Body of pancreas (tissue), 4 donors: ENCODE measurements at regions not wholly inside any gene's neighbourhood (a gene's known extent, or its start where the extent isn't known, plus 50 kb on each side); places are given as distances from the start of the nearest gene placed in this dataset.

Experiments used
- ATAC-seq: fragments of 150-250 bp; one replicate; pipeline ENCODE4 v1.9.1; 2016
- DNase-seq, 4 donors: peaks; one replicate each; pipeline ENCODE4 v3.0.0-alpha.2; 2019
- H3K27ac ChIP-seq, 4 donors: fragments of 200-600 bp; sonication (generic); 1 replicate in 3 of 4; 2 replicates in 1 of 4; pipeline versions ENCODE4 v1.5.1 to v1.6.1; 2016 to 2019; ENCODE audit warnings: mild to moderate bottlenecking in 1 of 4, mixed read lengths in 1 of 4, moderate library complexity in 1 of 4
- H3K27me3 ChIP-seq, 2 donors: fragments of 200-600 bp; sonication (generic); one replicate each; pipeline ENCODE4 v1.6.0; 2016; ENCODE audit warnings: mild to moderate bottlenecking in 1 of 2
- H3K36me3 ChIP-seq, 2 donors: fragments of 200-600 bp; sonication (generic); replicated peaks in 1 of 2; 2 replicates each; pipeline ENCODE4 v1.5.1; 2016; ENCODE audit warnings: low read depth in 2 of 2; ENCODE audit not compliant: insufficient read depth in 1 of 2
- H3K4me1 ChIP-seq: fragments of 200-600 bp; sonication (generic); one replicate; pipeline ENCODE4 v1.6.0; 2016
- H3K4me3 ChIP-seq, 2 donors: fragments of 200-600 bp; sonication (generic); 1 replicate in 1 of 2; 2 replicates in 1 of 2; pipeline ENCODE4 v1.5.1; 2016 to 2019
- H3K9me3 ChIP-seq, 3 donors: fragments of 200-600 bp; sonication (generic); 1 replicate in 2 of 3; 2 replicates in 1 of 3; pipeline ENCODE4 v1.5.1; 2016
- POLR2A ChIP-seq, 3 donors: fragments of 450-650 bp; IDR thresholded peaks; one replicate each; pipeline ENCODE4 v1.6.1; 2016; ENCODE audit warnings: antibody characterized with exemption in 3 of 3, mild to moderate bottlenecking in 2 of 3
- WGBS, 2 donors: methylation state at CpG; one replicate each; pipeline ENCODE4 v1.1.5; 2017; 5-methylcytosine and 5-hydroxymethylcytosine counted together
- intact Hi-C: fragments of 100-400 bp; cut with DNase I; formaldehyde crosslinking; loops from one replicate; pipeline ENCODE4 v1.15.1; 2023
- TF ChIP-seq, protein P1 (sequence below), 7 experiments: fragments of 450-650 bp in 4 of 7; fragments of 200-600 bp in 3 of 7; sonication (generic) in 3 of 7; IDR thresholded peaks; one replicate each; pipeline ENCODE4 v1.5.1; 2016 to 2019; ENCODE audit warnings: antibody characterized with exemption in 7 of 7

DNA sequence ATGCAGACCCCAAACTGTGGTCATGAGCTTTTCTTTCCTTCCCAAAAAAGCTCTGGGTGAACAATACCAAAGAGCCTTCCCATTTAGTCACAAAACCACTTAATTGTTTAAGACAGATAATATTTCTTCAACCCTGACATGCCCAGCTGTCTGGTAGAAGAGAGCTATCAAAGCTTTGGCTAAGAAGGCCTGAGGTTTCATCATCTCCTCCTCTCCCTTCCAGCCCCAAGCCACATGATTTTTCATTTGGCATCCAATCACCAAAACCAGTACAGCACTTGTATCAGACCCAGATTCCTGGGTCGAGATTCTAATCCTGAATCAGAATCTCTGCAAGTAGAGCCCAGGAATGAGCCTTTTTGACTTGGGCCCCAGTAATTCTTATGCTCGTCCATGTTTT lies 199.6 kb upstream of the TMEM260 start:
- no peaks in the 10 kb centered on the region for H3K27me3 ChIP-seq
- TF ChIP-seq POLR2A (IDR thresholded peaks at IDR 0.05): no peak
- TF ChIP-seq, protein P1, sequence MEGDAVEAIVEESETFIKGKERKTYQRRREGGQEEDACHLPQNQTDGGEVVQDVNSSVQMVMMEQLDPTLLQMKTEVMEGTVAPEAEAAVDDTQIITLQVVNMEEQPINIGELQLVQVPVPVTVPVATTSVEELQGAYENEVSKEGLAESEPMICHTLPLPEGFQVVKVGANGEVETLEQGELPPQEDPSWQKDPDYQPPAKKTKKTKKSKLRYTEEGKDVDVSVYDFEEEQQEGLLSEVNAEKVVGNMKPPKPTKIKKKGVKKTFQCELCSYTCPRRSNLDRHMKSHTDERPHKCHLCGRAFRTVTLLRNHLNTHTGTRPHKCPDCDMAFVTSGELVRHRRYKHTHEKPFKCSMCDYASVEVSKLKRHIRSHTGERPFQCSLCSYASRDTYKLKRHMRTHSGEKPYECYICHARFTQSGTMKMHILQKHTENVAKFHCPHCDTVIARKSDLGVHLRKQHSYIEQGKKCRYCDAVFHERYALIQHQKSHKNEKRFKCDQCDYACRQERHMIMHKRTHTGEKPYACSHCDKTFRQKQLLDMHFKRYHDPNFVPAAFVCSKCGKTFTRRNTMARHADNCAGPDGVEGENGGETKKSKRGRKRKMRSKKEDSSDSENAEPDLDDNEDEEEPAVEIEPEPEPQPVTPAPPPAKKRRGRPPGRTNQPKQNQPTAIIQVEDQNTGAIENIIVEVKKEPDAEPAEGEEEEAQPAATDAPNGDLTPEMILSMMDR (IDR thresholded peaks at IDR 0.05): no peak
- ATAC-seq (no peak), DNase-seq (no peak)
- H3K27ac ChIP-seq: no peak overlapping the region
- H3K9me3 ChIP-seq: peaks cover 0 to 6% (median 0%) of the 10 kb centered on the region in 3 donors
- no peaks in the 10 kb centered on the region for H3K4me1 ChIP-seq
- no peak overlapping the region for H3K4me3 ChIP-seq
- H3K36me3 ChIP-seq: no peaks in the 10 kb centered on the region
- 67 to 86% methylated on average over 2 of the region's 2 CpGs for WGBS, 2 donors
- intact Hi-C loops: no loop called here

DNA sequence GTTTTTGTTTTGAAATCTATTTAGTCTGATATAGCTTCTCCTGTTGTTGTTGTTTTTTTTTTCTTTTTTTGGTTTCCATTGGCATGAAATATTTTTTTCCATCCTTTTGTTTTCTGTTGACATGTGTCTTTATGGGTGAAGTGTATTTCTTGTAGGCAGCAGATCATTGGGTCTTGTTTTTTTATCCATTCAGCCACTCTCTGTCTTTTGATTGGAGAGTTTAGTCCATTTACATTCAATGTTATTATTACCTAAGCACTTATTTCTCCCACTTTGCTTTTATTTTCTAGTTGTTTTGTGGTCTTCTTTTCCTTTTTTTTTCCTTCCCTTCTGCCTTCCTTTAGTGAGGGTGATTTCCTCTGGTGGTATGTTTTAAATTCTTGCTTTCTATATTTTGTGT lies 193.6 kb upstream of the TMEM260 start:
- H3K27ac ChIP-seq: no peak overlapping the region
- H3K9me3 ChIP-seq: peaks cover 0 to 6% (median 0%) of the 10 kb centered on the region in 3 donors
- no peaks in the 10 kb centered on the region for H3K27me3 ChIP-seq
- intact Hi-C loops: no loop called here
- no peak for TF ChIP-seq POLR2A (IDR thresholded peaks at IDR 0.05)
- TF ChIP-seq, protein P1 (IDR thresholded peaks at IDR 0.05): no peak
- ATAC-seq (no peak), DNase-seq (no peak)
- no peak overlapping the region for H3K4me3 ChIP-seq
- no peaks in the 10 kb centered on the region for H3K4me1 ChIP-seq
- no peaks in the 10 kb centered on the region for H3K36me3 ChIP-seq

DNA sequence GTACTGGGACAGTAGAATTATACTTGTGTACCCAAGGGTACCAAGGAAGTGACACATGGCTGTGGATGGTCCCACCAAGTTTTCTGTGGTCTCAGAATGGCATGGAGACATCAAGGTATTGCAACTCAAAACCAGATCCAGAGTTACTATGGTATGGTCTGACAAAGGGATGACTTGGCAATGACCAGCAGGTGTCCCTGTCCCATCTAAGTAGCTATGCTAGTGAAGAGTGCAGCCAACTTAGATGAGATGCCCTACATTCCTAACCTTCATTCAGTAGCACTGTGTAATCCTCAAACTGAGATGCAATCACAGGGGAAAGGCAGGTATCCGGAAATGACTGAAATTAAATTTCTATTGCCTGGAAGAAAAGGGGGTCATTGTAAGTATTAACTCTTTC lies 188.7 kb upstream of the TMEM260 start:
- Histone ChIP-seq H3K4me3 (no peak overlapping the region), H3K36me3 (no peaks in the 10 kb centered on the region), H3K4me1 (no peaks in the 10 kb centered on the region), H3K9me3 (no peaks in the 10 kb centered on the region), H3K27ac (no peak overlapping the region), H3K27me3 (no peaks in the 10 kb centered on the region)
- intact Hi-C loops: no loop called here
- DNase-seq: no peak
- no peak for ATAC-seq
- TF ChIP-seq, protein P1 (IDR thresholded peaks at IDR 0.05): no peak
- TF ChIP-seq POLR2A (IDR thresholded peaks at IDR 0.05): no peak
- WGBS, 2 donors: 78 to 87% methylated on average over 1 of the region's 1 CpG

DNA sequence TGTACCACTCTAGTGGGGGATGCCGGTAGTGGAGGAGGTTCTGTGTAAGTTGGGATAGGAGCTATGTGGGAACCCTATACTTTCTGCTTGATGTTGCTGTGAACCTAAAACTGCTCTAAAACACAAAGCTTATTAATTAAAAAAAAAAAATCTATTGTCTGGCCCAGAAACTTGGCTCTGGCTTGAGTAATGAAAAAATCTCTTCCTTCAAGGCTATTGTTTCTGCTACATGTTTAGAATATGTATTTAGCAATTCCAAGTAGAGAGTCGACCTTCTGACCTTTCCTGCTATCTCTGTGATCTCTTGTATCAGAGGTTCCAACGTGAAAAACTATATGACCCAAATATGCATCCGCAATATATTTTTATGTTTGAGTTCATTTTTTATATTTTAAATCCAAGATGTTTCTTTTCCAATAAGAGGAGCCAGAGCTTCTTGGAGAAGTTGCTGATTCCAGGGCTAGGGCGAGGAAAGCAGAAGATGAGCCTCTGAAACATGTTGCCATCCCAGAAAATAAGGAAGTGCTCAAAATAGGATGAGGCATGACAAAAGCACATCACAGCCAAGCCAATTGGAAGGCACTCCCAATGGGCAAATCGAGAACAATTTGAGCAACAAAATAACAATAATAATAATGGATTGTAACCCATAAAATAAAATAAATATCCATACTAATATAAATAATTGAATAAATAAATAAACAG lies 184.6 kb upstream of the TMEM260 start:
- 72 to 84% methylated on average over 6 of the region's 6 CpGs for WGBS, 2 donors
- no peak overlapping the region for H3K4me3 ChIP-seq
- H3K4me1 ChIP-seq: no peaks in the 10 kb centered on the region
- H3K36me3 ChIP-seq: no peaks in the 10 kb centered on the region
- intact Hi-C loops: no loop called here
- H3K27me3 ChIP-seq: no peaks in the 10 kb centered on the region
- TF ChIP-seq, protein P1 (IDR thresholded peaks at IDR 0.05): no peak
- no peak for TF ChIP-seq POLR2A (IDR thresholded peaks at IDR 0.05)
- ATAC-seq (no peak), DNase-seq (no peak)
- no peak overlapping the region for H3K27ac ChIP-seq
- no peaks in the 10 kb centered on the region for H3K9me3 ChIP-seq
